ENCODE measurements at regions not wholly inside any gene's neighbourhood (a gene's known extent, or its start where the extent isn't known, plus 50 kb on each side); places are given as distances from the start of the nearest gene placed in this dataset.

DNA sequence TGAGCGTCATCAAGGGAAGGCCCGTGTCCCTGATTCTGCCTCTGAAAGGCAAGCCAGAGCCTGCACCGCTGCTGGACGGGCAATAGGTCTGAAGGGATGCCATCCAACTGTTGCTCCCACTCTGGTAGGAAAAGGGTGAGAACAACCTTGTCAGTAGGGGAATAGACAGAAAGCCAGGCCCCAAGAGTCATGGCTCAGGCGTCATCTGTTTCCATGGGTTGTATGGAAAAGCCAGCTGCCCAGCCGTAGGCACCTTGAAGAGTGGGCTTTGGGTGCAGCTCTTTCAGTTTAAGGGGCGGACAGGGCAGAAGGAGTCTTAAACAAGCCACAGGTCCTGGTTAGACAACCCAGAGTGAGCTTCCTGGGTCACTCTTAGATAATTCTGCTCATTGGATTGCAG, 66.5 kb downstream of the RNF6 start:
- TF ChIP-seq, protein P1, sequence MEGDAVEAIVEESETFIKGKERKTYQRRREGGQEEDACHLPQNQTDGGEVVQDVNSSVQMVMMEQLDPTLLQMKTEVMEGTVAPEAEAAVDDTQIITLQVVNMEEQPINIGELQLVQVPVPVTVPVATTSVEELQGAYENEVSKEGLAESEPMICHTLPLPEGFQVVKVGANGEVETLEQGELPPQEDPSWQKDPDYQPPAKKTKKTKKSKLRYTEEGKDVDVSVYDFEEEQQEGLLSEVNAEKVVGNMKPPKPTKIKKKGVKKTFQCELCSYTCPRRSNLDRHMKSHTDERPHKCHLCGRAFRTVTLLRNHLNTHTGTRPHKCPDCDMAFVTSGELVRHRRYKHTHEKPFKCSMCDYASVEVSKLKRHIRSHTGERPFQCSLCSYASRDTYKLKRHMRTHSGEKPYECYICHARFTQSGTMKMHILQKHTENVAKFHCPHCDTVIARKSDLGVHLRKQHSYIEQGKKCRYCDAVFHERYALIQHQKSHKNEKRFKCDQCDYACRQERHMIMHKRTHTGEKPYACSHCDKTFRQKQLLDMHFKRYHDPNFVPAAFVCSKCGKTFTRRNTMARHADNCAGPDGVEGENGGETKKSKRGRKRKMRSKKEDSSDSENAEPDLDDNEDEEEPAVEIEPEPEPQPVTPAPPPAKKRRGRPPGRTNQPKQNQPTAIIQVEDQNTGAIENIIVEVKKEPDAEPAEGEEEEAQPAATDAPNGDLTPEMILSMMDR (IDR thresholded peaks at IDR 0.05 in 2 of 3, conservative IDR thresholded peaks at IDR 0.05 in 1 of 3; ENCODE audit: borderline replicate concordance in 1 of 3, insufficient read depth in 1 of 3, low read depth in 2 of 3, low read length in 2 of 3) = no peak
- TF ChIP-seq POLR2AphosphoS5 (IDR thresholded peaks at IDR 0.05; ENCODE audit: low read depth, low read length) = no peak
- TF ChIP-seq EZH2 (IDR thresholded peaks at IDR 0.05) = no peak
- no peak for TF ChIP-seq EGR1 (IDR thresholded peaks at IDR 0.05; ENCODE audit: low read depth)
- no peak for TF ChIP-seq JUND (IDR thresholded peaks at IDR 0.05)
- TF ChIP-seq RAD21 (IDR thresholded peaks at IDR 0.05; ENCODE audit: low read depth) = no peak
- TF ChIP-seq, protein P2, sequence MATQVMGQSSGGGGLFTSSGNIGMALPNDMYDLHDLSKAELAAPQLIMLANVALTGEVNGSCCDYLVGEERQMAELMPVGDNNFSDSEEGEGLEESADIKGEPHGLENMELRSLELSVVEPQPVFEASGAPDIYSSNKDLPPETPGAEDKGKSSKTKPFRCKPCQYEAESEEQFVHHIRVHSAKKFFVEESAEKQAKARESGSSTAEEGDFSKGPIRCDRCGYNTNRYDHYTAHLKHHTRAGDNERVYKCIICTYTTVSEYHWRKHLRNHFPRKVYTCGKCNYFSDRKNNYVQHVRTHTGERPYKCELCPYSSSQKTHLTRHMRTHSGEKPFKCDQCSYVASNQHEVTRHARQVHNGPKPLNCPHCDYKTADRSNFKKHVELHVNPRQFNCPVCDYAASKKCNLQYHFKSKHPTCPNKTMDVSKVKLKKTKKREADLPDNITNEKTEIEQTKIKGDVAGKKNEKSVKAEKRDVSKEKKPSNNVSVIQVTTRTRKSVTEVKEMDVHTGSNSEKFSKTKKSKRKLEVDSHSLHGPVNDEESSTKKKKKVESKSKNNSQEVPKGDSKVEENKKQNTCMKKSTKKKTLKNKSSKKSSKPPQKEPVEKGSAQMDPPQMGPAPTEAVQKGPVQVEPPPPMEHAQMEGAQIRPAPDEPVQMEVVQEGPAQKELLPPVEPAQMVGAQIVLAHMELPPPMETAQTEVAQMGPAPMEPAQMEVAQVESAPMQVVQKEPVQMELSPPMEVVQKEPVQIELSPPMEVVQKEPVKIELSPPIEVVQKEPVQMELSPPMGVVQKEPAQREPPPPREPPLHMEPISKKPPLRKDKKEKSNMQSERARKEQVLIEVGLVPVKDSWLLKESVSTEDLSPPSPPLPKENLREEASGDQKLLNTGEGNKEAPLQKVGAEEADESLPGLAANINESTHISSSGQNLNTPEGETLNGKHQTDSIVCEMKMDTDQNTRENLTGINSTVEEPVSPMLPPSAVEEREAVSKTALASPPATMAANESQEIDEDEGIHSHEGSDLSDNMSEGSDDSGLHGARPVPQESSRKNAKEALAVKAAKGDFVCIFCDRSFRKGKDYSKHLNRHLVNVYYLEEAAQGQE (IDR thresholded peaks at IDR 0.05; ENCODE audit: low read depth) = no peak
- TF ChIP-seq EZH2phosphoT487 (IDR thresholded peaks at IDR 0.05; ENCODE audit: borderline replicate concordance) = no peak
- no peak for TF ChIP-seq CBX3 (IDR thresholded peaks at IDR 0.05; ENCODE audit: low read depth)
- TF ChIP-seq, protein P3, sequence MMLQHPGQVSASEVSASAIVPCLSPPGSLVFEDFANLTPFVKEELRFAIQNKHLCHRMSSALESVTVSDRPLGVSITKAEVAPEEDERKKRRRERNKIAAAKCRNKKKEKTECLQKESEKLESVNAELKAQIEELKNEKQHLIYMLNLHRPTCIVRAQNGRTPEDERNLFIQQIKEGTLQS (IDR thresholded peaks at IDR 0.05) = no peak
- no peak for TF ChIP-seq POLR2A (IDR thresholded peaks at IDR 0.05; ENCODE audit: borderline replicate concordance, extremely low read depth, insufficient read depth, insufficient read length)
- TF ChIP-seq ZNF274 (IDR thresholded peaks at IDR 0.05; ENCODE audit: low read depth, low read length) = no peak
